ENCODE measurements at regions not wholly inside any gene's neighbourhood (a gene's known extent, or its start where the extent isn't known, plus 50 kb on each side); places are given as distances from the start of the nearest gene placed in this dataset.

DNA sequence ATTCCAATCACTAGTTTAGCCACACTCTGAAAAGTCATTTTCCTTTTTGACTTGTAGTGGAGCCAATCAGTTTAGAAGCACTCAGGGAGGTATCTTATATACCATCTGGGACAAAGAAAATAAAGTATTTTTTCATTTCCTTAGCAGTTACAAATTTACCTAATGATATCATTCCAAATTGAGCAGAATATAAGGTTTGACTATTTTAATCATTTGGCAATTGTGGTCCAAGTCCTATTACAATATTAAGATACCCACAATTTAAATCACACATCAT, 170.6 kb downstream of the LTN1 start:
- Histone ChIP-seq H3F3A (replicated peaks; ENCODE audit: low read depth) (no peaks in the 10 kb centered on the region), H4K20me1 (replicated peaks; ENCODE audit: insufficient read depth) (no peaks in the 10 kb centered on the region), H3K27ac (ENCODE audit: low read depth) (no peak overlapping the region), H3K79me2 (replicated peaks; ENCODE audit: insufficient read depth) (no peaks in the 10 kb centered on the region), H3K36me3 (ENCODE audit: insufficient read depth) (no peaks in the 10 kb centered on the region), H2AFZ (no peak overlapping the region), H3K9me2 (ENCODE audit: insufficient read depth) (no peaks in the 10 kb centered on the region), H3K27me3 (ENCODE audit: insufficient read depth) (no peaks in the 10 kb centered on the region), H3K4me3 (no peak overlapping the region), H3K4me1 (ENCODE audit: insufficient read depth) (0 out of 2 replicates have a peak, but pooled peaks cover 3% of the 10 kb centered on the region), H3K4me2 (no peak overlapping the region)
- TF ChIP-seq NANOG (IDR thresholded peaks at IDR 0.05; ENCODE audit: borderline replicate concordance) = no peak
- no peak for TF ChIP-seq EZH2 (IDR thresholded peaks at IDR 0.05; ENCODE audit: low read depth, unreplicated experiment)
- TF ChIP-seq, protein P1, sequence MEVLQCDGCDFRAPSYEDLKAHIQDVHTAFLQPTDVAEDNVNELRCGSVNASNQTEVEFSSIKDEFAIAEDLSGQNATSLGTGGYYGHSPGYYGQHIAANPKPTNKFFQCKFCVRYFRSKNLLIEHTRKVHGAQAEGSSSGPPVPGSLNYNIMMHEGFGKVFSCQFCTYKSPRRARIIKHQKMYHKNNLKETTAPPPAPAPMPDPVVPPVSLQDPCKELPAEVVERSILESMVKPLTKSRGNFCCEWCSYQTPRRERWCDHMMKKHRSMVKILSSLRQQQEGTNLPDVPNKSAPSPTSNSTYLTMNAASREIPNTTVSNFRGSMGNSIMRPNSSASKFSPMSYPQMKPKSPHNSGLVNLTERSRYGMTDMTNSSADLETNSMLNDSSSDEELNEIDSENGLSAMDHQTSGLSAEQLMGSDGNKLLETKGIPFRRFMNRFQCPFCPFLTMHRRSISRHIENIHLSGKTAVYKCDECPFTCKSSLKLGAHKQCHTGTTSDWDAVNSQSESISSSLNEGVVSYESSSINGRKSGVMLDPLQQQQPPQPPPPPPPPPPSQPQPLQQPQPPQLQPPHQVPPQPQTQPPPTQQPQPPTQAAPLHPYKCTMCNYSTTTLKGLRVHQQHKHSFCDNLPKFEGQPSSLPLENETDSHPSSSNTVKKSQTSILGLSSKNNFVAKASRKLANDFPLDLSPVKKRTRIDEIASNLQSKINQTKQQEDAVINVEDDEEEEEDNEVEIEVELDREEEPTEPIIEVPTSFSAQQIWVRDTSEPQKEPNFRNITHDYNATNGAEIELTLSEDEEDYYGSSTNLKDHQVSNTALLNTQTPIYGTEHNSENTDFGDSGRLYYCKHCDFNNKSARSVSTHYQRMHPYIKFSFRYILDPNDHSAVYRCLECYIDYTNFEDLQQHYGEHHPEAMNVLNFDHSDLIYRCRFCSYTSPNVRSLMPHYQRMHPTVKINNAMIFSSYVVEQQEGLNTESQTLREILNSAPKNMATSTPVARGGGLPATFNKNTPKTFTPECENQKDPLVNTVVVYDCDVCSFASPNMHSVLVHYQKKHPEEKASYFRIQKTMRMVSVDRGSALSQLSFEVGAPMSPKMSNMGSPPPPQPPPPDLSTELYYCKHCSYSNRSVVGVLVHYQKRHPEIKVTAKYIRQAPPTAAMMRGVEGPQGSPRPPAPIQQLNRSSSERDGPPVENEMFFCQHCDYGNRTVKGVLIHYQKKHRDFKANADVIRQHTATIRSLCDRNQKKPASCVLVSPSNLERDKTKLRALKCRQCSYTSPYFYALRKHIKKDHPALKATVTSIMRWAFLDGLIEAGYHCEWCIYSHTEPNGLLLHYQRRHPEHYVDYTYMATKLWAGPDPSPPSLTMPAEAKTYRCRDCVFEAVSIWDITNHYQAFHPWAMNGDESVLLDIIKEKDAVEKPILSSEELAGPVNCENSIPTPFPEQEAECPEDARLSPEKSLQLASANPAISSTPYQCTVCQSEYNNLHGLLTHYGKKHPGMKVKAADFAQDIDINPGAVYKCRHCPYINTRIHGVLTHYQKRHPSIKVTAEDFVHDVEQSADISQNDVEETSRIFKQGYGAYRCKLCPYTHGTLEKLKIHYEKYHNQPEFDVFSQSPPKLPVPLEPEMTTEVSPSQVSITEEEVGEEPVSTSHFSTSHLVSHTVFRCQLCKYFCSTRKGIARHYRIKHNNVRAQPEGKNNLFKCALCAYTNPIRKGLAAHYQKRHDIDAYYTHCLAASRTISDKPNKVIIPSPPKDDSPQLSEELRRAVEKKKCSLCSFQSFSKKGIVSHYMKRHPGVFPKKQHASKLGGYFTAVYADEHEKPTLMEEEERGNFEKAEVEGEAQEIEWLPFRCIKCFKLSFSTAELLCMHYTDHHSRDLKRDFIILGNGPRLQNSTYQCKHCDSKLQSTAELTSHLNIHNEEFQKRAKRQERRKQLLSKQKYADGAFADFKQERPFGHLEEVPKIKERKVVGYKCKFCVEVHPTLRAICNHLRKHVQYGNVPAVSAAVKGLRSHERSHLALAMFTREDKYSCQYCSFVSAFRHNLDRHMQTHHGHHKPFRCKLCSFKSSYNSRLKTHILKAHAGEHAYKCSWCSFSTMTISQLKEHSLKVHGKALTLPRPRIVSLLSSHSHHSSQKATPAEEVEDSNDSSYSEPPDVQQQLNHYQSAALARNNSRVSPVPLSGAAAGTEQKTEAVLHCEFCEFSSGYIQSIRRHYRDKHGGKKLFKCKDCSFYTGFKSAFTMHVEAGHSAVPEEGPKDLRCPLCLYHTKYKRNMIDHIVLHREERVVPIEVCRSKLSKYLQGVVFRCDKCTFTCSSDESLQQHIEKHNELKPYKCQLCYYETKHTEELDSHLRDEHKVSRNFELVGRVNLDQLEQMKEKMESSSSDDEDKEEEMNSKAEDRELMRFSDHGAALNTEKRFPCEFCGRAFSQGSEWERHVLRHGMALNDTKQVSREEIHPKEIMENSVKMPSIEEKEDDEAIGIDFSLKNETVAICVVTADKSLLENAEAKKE (CRISPR knock-in tag; IDR thresholded peaks at IDR 0.05) = no peak
- TF ChIP-seq STAT1 (IDR thresholded peaks at IDR 0.05; ENCODE audit: unreplicated experiment) = no peak
- TF ChIP-seq EZH2phosphoT487 (IDR thresholded peaks at IDR 0.05; ENCODE audit: unreplicated experiment) = no peak
- TF ChIP-seq, protein P2, sequence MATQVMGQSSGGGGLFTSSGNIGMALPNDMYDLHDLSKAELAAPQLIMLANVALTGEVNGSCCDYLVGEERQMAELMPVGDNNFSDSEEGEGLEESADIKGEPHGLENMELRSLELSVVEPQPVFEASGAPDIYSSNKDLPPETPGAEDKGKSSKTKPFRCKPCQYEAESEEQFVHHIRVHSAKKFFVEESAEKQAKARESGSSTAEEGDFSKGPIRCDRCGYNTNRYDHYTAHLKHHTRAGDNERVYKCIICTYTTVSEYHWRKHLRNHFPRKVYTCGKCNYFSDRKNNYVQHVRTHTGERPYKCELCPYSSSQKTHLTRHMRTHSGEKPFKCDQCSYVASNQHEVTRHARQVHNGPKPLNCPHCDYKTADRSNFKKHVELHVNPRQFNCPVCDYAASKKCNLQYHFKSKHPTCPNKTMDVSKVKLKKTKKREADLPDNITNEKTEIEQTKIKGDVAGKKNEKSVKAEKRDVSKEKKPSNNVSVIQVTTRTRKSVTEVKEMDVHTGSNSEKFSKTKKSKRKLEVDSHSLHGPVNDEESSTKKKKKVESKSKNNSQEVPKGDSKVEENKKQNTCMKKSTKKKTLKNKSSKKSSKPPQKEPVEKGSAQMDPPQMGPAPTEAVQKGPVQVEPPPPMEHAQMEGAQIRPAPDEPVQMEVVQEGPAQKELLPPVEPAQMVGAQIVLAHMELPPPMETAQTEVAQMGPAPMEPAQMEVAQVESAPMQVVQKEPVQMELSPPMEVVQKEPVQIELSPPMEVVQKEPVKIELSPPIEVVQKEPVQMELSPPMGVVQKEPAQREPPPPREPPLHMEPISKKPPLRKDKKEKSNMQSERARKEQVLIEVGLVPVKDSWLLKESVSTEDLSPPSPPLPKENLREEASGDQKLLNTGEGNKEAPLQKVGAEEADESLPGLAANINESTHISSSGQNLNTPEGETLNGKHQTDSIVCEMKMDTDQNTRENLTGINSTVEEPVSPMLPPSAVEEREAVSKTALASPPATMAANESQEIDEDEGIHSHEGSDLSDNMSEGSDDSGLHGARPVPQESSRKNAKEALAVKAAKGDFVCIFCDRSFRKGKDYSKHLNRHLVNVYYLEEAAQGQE (IDR thresholded peaks at IDR 0.05; ENCODE audit: unreplicated experiment) = no peak
- no peak for TF ChIP-seq ZNF331 (CRISPR knock-in tag; IDR thresholded peaks at IDR 0.05; ENCODE audit: low read depth)
- TF ChIP-seq, protein P3, sequence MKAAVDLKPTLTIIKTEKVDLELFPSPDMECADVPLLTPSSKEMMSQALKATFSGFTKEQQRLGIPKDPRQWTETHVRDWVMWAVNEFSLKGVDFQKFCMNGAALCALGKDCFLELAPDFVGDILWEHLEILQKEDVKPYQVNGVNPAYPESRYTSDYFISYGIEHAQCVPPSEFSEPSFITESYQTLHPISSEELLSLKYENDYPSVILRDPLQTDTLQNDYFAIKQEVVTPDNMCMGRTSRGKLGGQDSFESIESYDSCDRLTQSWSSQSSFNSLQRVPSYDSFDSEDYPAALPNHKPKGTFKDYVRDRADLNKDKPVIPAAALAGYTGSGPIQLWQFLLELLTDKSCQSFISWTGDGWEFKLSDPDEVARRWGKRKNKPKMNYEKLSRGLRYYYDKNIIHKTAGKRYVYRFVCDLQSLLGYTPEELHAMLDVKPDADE (IDR thresholded peaks at IDR 0.05) = no peak
- no peak for TF ChIP-seq CREB1 (CRISPR knock-in tag; IDR thresholded peaks at IDR 0.05; ENCODE audit: low read depth)
- no peak for TF ChIP-seq JUNB (IDR thresholded peaks at IDR 0.05; ENCODE audit: unreplicated experiment)
- TF ChIP-seq, protein P4, sequence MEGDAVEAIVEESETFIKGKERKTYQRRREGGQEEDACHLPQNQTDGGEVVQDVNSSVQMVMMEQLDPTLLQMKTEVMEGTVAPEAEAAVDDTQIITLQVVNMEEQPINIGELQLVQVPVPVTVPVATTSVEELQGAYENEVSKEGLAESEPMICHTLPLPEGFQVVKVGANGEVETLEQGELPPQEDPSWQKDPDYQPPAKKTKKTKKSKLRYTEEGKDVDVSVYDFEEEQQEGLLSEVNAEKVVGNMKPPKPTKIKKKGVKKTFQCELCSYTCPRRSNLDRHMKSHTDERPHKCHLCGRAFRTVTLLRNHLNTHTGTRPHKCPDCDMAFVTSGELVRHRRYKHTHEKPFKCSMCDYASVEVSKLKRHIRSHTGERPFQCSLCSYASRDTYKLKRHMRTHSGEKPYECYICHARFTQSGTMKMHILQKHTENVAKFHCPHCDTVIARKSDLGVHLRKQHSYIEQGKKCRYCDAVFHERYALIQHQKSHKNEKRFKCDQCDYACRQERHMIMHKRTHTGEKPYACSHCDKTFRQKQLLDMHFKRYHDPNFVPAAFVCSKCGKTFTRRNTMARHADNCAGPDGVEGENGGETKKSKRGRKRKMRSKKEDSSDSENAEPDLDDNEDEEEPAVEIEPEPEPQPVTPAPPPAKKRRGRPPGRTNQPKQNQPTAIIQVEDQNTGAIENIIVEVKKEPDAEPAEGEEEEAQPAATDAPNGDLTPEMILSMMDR (conservative IDR thresholded peaks at IDR 0.05; ENCODE audit: low read depth in 2 of 2) = no peak
- TF ChIP-seq ZNF114 (CRISPR knock-in tag; IDR thresholded peaks at IDR 0.05) = no peak
- TF ChIP-seq POLR2AphosphoS5 (IDR thresholded peaks at IDR 0.05; ENCODE audit: low read depth) = no peak
- ATAC-seq = no peak
- Mint-ChIP-seq H3K36me3 (ENCODE audit: low read depth) (no peaks in the 10 kb centered on the region), H3K4me1 (no peaks in the 10 kb centered on the region; the same call in 2 of the 3 replicates), H3K27ac (no peak overlapping the region), H3K9me3 (no peaks in the 10 kb centered on the region), H3K27me3 (ENCODE audit: insufficient read depth, low read depth, poor library complexity) (no peaks in the 10 kb centered on the region), H3K4me3 (no peak overlapping the region)
- no peak for DNase-seq (ENCODE audit: low spot score)

Data from GM23338 (cell line).